ENCODE measurements at regions not wholly inside any gene's neighbourhood (a gene's known extent, or its start where the extent isn't known, plus 50 kb on each side); places are given as distances from the start of the nearest gene placed in this dataset.

DNA sequence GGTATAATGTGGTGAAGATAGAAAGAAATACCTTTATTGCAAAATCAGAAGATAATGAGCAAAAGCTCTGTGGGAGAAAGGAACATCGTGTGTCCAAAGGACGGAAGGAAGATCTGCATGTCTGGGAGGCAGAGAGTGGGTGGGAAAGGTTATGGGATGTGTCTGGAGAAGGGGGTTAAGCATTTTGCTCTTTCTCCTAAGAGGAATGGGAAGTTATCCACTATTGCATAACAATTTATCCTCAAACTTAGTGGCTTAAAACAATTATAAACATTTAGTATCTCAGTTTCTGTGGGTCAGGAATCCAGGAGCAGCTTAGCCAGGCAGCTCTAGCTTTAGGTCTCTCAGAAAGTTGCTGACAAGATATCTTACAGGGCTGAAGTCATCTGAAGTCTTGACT, 229.1 kb upstream of the CITED2 start:
- Histone ChIP-seq H3K9me3 (ENCODE audit: insufficient read depth, low read depth, low read length) (no peaks in the 10 kb centered on the region), H3K9ac (ENCODE audit: low read depth, low read length) (no peak overlapping the region), H3K4me3 (ENCODE audit: low read length) (no peak overlapping the region), H3K27ac (ENCODE audit: low read depth, low read length) (no peak overlapping the region), H3K27me3 (ENCODE audit: insufficient read depth, low read length) (no peaks in the 10 kb centered on the region), H3K36me3 (ENCODE audit: insufficient read depth, low read length) (no peaks in the 10 kb centered on the region), H3K4me1 (ENCODE audit: insufficient read depth, low read length) (peaks cover 20% of the 10 kb centered on the region)
- 92% methylated on average over 2 of the region's 2 CpGs for WGBS

GRCh38 chr6:139602577-139602976, 228.1 kb upstream of the CITED2 start:
- peaks cover 17% of the 10 kb centered on the region for H3K4me1 ChIP-seq (ENCODE audit: insufficient read depth, low read length)
- no peak overlapping the region for H3K4me3 ChIP-seq (ENCODE audit: low read length)
- no peaks in the 10 kb centered on the region for H3K36me3 ChIP-seq (ENCODE audit: insufficient read depth, low read length)
- no peak overlapping the region for H3K27ac ChIP-seq (ENCODE audit: low read depth, low read length)
- no peaks in the 10 kb centered on the region for H3K9me3 ChIP-seq (ENCODE audit: insufficient read depth, low read depth, low read length)
- no peak overlapping the region for H3K9ac ChIP-seq (ENCODE audit: low read depth, low read length)
- 60% methylated on average over 1 of the region's 2 CpGs for WGBS
- no peaks in the 10 kb centered on the region for H3K27me3 ChIP-seq (ENCODE audit: insufficient read depth, low read length)

GRCh38 chr6:139600919-139601475, 226.5 kb upstream of the CITED2 start:
- H3K36me3 ChIP-seq (ENCODE audit: insufficient read depth, low read length) = no peaks in the 10 kb centered on the region

GRCh38 chr6:139600343-139600742, 225.9 kb upstream of the CITED2 start:
- Histone ChIP-seq H3K4me1 (ENCODE audit: insufficient read depth, low read length) (peaks cover 24% of the 10 kb centered on the region; the same call in 1 of the 2 replicates), H3K9ac (ENCODE audit: low read depth, low read length) (no peak overlapping the region), H3K9me3 (ENCODE audit: insufficient read depth, low read depth, low read length) (no peaks in the 10 kb centered on the region), H3K27ac (ENCODE audit: low read depth, low read length) (no peak overlapping the region), H3K4me3 (ENCODE audit: low read length) (no peak overlapping the region), H3K36me3 (ENCODE audit: insufficient read depth, low read length) (no peaks in the 10 kb centered on the region), H3K27me3 (ENCODE audit: insufficient read depth, low read length) (no peaks in the 10 kb centered on the region)
- WGBS = 87% methylated on average over 2 of the region's 3 CpGs

More at GRCh38 chr6:139600919-139601475, 226.5 kb upstream of the CITED2 start:
- H3K4me3 ChIP-seq (ENCODE audit: low read length) = no peak overlapping the region
- H3K27me3 ChIP-seq (ENCODE audit: insufficient read depth, low read length) = no peaks in the 10 kb centered on the region
- H3K27ac ChIP-seq (ENCODE audit: low read depth, low read length) = no peak overlapping the region
- no peak overlapping the region for H3K9ac ChIP-seq (ENCODE audit: low read depth, low read length)
- peaks cover 23% of the 10 kb centered on the region; the same call in 1 of the 2 replicates for H3K4me1 ChIP-seq (ENCODE audit: insufficient read depth, low read length)
- H3K9me3 ChIP-seq (ENCODE audit: insufficient read depth, low read depth, low read length) = no peaks in the 10 kb centered on the region
- WGBS = 90% methylated on average over 2 of the region's 2 CpGs

DNA sequence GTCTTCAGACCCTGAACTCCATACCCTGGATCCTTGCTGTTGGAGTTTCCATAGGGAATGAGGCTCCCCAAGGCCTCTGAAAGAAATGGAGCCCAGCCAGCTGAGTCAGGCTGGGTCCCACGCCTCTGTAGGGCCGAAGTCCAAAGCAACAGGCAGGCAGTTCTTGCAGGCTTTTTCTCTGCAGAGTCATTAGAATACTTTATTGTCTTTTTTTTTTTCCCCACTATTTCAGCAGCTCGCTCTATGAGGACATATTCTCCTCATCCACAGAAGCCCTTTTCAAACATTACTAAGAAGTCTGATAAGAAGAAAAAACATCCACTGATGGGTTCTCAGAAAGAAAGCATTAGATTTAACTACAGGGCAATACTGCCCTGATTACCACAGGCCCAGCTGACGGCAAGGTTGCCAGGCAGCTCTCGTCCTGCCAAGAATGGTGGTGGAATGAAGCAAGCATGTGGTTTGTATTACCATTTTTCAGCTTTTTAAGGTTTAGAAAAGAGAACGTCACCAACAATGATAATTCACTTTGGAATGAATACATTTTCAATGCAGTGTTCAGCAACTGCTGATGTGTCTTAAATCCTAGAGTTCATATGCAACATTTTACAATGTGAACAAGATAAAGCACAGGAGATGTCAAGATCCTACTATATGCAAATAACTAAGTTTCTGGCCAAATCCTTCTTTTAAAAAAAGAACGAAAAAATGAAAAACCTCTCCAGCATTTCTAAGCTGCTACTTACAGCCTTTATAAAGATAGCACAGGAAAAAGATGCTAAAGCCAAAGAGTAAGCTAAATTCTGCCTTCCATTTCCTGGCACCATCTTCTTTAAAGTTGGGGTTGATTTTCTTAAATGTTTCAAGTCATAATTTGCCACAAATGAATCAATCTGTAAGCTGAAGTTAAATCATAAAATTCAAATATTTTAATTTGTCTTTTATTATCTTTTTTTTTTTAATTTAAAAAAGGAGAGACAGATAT, 223.6 kb upstream of the CITED2 start:
- WGBS = 81% methylated on average over 7 of the region's 7 CpGs
- Histone ChIP-seq H3K27ac (ENCODE audit: low read depth, low read length) (no peak overlapping the region), H3K9ac (ENCODE audit: low read depth, low read length) (no peak overlapping the region)

DNA sequence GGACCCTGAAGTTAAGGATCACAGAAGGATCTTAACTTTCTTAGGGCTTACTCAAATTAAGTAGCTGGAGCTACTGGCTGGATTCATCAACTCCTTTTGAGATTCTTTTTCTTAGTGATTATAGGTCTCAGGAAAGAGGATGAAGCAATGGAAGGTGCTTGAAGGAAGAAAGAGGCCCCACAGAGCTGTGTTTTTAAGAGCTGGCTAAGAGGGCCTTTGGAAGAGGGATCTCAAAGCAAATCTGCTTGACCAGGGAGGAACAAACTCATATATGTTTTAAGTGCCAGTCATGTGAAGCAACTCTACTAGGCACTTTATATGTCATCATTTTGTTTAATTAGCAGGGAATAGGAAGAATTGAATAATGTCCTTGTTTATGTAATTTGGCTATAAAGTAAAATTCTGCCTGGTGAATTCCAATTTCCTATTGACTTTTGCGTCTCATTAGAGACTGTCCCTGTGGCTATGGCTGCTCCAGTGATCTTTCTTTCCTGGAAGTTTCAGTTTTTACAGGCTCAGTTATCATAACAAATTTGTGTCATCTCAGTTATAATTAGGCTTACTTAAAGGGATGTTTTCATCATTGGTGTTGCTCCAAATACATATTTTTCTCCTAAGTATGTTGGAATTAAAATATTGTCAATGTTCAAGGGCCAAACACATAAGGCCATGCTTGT, 222.8 kb upstream of the CITED2 start:
- Histone ChIP-seq H3K9me3 (ENCODE audit: insufficient read depth, low read depth, low read length) (no peaks in the 10 kb centered on the region), H3K36me3 (ENCODE audit: insufficient read depth, low read length) (no peaks in the 10 kb centered on the region), H3K4me1 (ENCODE audit: insufficient read depth, low read length) (peaks cover 34% of the 10 kb centered on the region), H3K27ac (ENCODE audit: low read depth, low read length) (no peak overlapping the region), H3K27me3 (ENCODE audit: insufficient read depth, low read length) (no peaks in the 10 kb centered on the region), H3K9ac (ENCODE audit: low read depth, low read length) (no peak overlapping the region), H3K4me3 (ENCODE audit: low read length) (no peak overlapping the region)
- 91% methylated on average over 1 of the region's 1 CpG for WGBS

More for the DNA sequence above, 223.6 kb upstream of the CITED2 start:
- Histone ChIP-seq H3K4me3 (ENCODE audit: low read length) (no peak overlapping the region), H3K9me3 (ENCODE audit: insufficient read depth, low read depth, low read length) (no peaks in the 10 kb centered on the region), H3K36me3 (ENCODE audit: insufficient read depth, low read length) (no peaks in the 10 kb centered on the region), H3K27me3 (ENCODE audit: insufficient read depth, low read length) (no peaks in the 10 kb centered on the region), H3K4me1 (ENCODE audit: insufficient read depth, low read length) (peaks cover 34% of the 10 kb centered on the region)

GRCh38 chr6:139595183-139595582, 220.7 kb upstream of the CITED2 start:
- H3K9ac ChIP-seq (ENCODE audit: low read depth, low read length) = no peak overlapping the region
- 91% methylated on average over 2 of the region's 3 CpGs for WGBS
- H3K36me3 ChIP-seq (ENCODE audit: insufficient read depth, low read length) = no peaks in the 10 kb centered on the region
- H3K27me3 ChIP-seq (ENCODE audit: insufficient read depth, low read length) = no peaks in the 10 kb centered on the region
- no peak overlapping the region for H3K4me3 ChIP-seq (ENCODE audit: low read length)
- no peak overlapping the region for H3K27ac ChIP-seq (ENCODE audit: low read depth, low read length)
- H3K9me3 ChIP-seq (ENCODE audit: insufficient read depth, low read depth, low read length) = no peaks in the 10 kb centered on the region
- peaks cover 34% of the 10 kb centered on the region for H3K4me1 ChIP-seq (ENCODE audit: insufficient read depth, low read length)

- Histone ChIP-seq H3K9ac (ENCODE audit: low read depth, low read length) (no peak overlapping the region), H3K4me1 (ENCODE audit: insufficient read depth, low read length) (peaks cover 34% of the 10 kb centered on the region), H3K9me3 (ENCODE audit: insufficient read depth, low read depth, low read length) (no peaks in the 10 kb centered on the region), H3K27me3 (ENCODE audit: insufficient read depth, low read length) (no peaks in the 10 kb centered on the region), H3K36me3 (ENCODE audit: insufficient read depth, low read length) (no peaks in the 10 kb centered on the region), H3K4me3 (ENCODE audit: low read length) (no peak overlapping the region), H3K27ac (ENCODE audit: low read depth, low read length) (no peak overlapping the region)
- 86% methylated on average over 6 of the region's 8 CpGs for WGBS
These were observed 220.0 kb upstream of the CITED2 start for GRCh38 chr6:139594333-139594965.

DNA sequence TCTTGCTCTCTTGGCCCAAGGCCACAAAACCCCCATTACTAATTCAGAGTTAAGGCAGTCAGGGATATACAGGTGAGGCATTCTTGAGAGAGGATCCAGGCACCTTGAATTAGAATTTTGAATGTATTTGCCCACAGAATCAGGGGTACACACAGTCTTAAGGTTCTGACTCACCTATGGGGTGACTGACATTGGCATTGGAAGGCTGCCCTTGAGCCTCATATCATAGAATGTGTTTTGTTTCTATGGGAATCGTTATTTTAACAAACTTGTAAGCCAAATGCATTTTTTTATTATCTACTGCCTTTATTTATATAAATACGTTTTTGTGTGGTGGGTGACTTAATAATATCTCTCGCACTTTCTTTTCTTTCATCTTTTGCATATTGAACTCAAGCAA, 218.6 kb upstream of the CITED2 start:
- H3K27me3 ChIP-seq (ENCODE audit: insufficient read depth, low read length) = no peaks in the 10 kb centered on the region
- no peak overlapping the region for H3K9ac ChIP-seq (ENCODE audit: low read depth, low read length)
- no peak overlapping the region for H3K4me3 ChIP-seq (ENCODE audit: low read length)
- H3K27ac ChIP-seq (ENCODE audit: low read depth, low read length) = no peak overlapping the region
- no peaks in the 10 kb centered on the region for H3K9me3 ChIP-seq (ENCODE audit: insufficient read depth, low read depth, low read length)
- no peaks in the 10 kb centered on the region for H3K36me3 ChIP-seq (ENCODE audit: insufficient read depth, low read length)
- WGBS = no CpG with 5 or more reads among the region's 3 CpGs
- peaks cover 40% of the 10 kb centered on the region for H3K4me1 ChIP-seq (ENCODE audit: insufficient read depth, low read length)

- Histone ChIP-seq H3K36me3 (ENCODE audit: insufficient read depth, low read length) (no peaks in the 10 kb centered on the region), H3K9me3 (ENCODE audit: insufficient read depth, low read depth, low read length) (no peaks in the 10 kb centered on the region), H3K4me3 (ENCODE audit: low read length) (no peak overlapping the region), H3K9ac (ENCODE audit: low read depth, low read length) (no peak overlapping the region), H3K27me3 (ENCODE audit: insufficient read depth, low read length) (no peaks in the 10 kb centered on the region), H3K27ac (ENCODE audit: low read depth, low read length) (no peak overlapping the region), H3K4me1 (ENCODE audit: insufficient read depth, low read length) (peaks cover 34% of the 10 kb centered on the region)
- no CpG with 5 or more reads among the region's 1 CpG for WGBS
These were observed 217.6 kb upstream of the CITED2 start for GRCh38 chr6:139592011-139592410.
